ENCODE measurements at regions not wholly inside any gene's neighbourhood (a gene's known extent, or its start where the extent isn't known, plus 50 kb on each side); places are given as distances from the start of the nearest gene placed in this dataset.
"Not testable (repeated sequence)": the region's sequence is repeated elsewhere in the genome, so short reads cannot be mapped to it uniquely, and the experiment has no call there.

- no peak for DNase-seq (ENCODE audit: low spot score in 2 of 2)
- intact Hi-C loops (cut with DNase I; ENCODE audit: low total_unique reads) = no loop called here
- H3K4me3 ChIP-seq (ENCODE audit: low read depth, poor library complexity, severe bottlenecking) = no peak overlapping the region
- no peak for TF ChIP-seq CTCF (IDR thresholded peaks at IDR 0.05)
- no peak for TF ChIP-seq POLR2A (IDR thresholded peaks at IDR 0.05)
- WGBS, 2 donors = 75 to 78% methylated on average over 4 of the region's 4 CpGs
Observed at GRCh38 chr12:88904705-88905104, 324.4 kb upstream of the KITLG start.

GRCh38 chr12:88903333-88903732 is 323.1 kb upstream of the KITLG start:
- no peak for DNase-seq (ENCODE audit: low spot score in 2 of 2)
- H3K4me3 ChIP-seq (ENCODE audit: low read depth, poor library complexity, severe bottlenecking) = no peak overlapping the region
- intact Hi-C loops (cut with DNase I; ENCODE audit: low total_unique reads) = no loop called here
- WGBS, 2 donors = 81 to 88% methylated on average over 4 of the region's 4 CpGs
- TF ChIP-seq CTCF (IDR thresholded peaks at IDR 0.05) (no peak), POLR2A (IDR thresholded peaks at IDR 0.05) (no peak)

GRCh38 chr12:88897723-88898122 is 317.5 kb upstream of the KITLG start:
- intact Hi-C loops (cut with DNase I; ENCODE audit: low total_unique reads) = no loop called here
- TF ChIP-seq CTCF (IDR thresholded peaks at IDR 0.05) (no peak), POLR2A (IDR thresholded peaks at IDR 0.05) (no peak)
- 75 to 84% methylated on average over 1 of the region's 1 CpG for WGBS, 2 donors
- no peak overlapping the region for H3K4me3 ChIP-seq (ENCODE audit: low read depth, poor library complexity, severe bottlenecking)
- no peak for DNase-seq (ENCODE audit: low spot score in 2 of 2)

GRCh38 chr12:88896958-88897357 is 316.7 kb upstream of the KITLG start:
- 69 to 75% methylated on average over 2 of the region's 2 CpGs for WGBS, 2 donors
- DNase-seq (ENCODE audit: low spot score in 2 of 2) = no peak
- TF ChIP-seq CTCF (IDR thresholded peaks at IDR 0.05) (no peak), POLR2A (IDR thresholded peaks at IDR 0.05) (no peak)
- intact Hi-C loops (cut with DNase I; ENCODE audit: low total_unique reads) = no loop called here
- no peak overlapping the region for H3K4me3 ChIP-seq (ENCODE audit: low read depth, poor library complexity, severe bottlenecking)

- intact Hi-C loops (cut with DNase I; ENCODE audit: low total_unique reads) = no loop called here
- 67 to 68% methylated on average over 1 of the region's 1 CpG for WGBS, 2 donors
- TF ChIP-seq CTCF (IDR thresholded peaks at IDR 0.05) (no peak), POLR2A (IDR thresholded peaks at IDR 0.05) (no peak)
- DNase-seq (ENCODE audit: low spot score in 2 of 2) = no peak
- H3K4me3 ChIP-seq (ENCODE audit: low read depth, poor library complexity, severe bottlenecking) = no peak overlapping the region
Observed at GRCh38 chr12:88895634-88896033, 315.4 kb upstream of the KITLG start.

GRCh38 chr12:88893801-88894200 is 313.5 kb upstream of the KITLG start:
- intact Hi-C loops (cut with DNase I; ENCODE audit: low total_unique reads) = no loop called here
- WGBS, 2 donors = 60 to 64% methylated on average over 3 of the region's 3 CpGs
- no peak for DNase-seq (ENCODE audit: low spot score in 2 of 2)
- no peak overlapping the region for H3K4me3 ChIP-seq (ENCODE audit: low read depth, poor library complexity, severe bottlenecking)
- TF ChIP-seq POLR2A (IDR thresholded peaks at IDR 0.05) (no peak), CTCF (IDR thresholded peaks at IDR 0.05) (no peak)

GRCh38 chr12:88891434-88891833 is 311.2 kb upstream of the KITLG start:
- H3K4me3 ChIP-seq (ENCODE audit: low read depth, poor library complexity, severe bottlenecking); intact Hi-C loops (cut with DNase I; ENCODE audit: low total_unique reads); DNase-seq (ENCODE audit: low spot score in 2 of 2): not testable (repeated sequence)
- WGBS, 2 donors = 96 to 97% methylated on average over 11 of the region's 11 CpGs

All from lower leg skin (tissue), 4 donors.